GM18858 (cell line): ENCODE measurements at regions not wholly inside any gene's neighbourhood (a gene's known extent, or its start where the extent isn't known, plus 50 kb on each side); places are given as distances from the start of the nearest gene placed in this dataset.
A peak's percentile ranks its signal among the peaks of the same experiment; 100 is the strongest.

Experiments used
- ATAC-seq: cut with Tn5 transposase; IDR thresholded peaks from one replicate; pipeline ENCODE4 v1.9.1; 2021; ENCODE audit not compliant: unreplicated experiment

DNA sequence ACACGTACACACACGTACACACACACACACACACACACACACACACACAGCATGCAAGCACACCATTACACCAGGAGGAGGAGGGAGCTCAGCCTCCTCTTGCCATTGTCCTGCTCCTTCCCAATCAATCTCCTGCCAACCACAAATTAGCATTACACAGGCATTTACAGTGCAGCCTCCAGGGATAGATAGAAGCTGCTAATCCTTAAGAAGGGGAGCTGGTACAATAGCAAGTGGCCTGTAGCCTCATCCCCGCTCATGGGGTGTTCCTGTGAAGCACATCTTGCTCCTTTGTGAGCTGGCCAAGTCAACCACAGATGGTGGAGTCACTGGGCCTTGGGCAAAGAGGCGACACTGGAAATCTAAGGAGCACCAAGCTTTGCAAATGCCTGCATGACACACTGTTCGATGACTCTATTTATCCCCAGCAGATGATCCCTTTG is 110.3 kb upstream of the PKDCC start:
- ATAC-seq, result no peak

DNA sequence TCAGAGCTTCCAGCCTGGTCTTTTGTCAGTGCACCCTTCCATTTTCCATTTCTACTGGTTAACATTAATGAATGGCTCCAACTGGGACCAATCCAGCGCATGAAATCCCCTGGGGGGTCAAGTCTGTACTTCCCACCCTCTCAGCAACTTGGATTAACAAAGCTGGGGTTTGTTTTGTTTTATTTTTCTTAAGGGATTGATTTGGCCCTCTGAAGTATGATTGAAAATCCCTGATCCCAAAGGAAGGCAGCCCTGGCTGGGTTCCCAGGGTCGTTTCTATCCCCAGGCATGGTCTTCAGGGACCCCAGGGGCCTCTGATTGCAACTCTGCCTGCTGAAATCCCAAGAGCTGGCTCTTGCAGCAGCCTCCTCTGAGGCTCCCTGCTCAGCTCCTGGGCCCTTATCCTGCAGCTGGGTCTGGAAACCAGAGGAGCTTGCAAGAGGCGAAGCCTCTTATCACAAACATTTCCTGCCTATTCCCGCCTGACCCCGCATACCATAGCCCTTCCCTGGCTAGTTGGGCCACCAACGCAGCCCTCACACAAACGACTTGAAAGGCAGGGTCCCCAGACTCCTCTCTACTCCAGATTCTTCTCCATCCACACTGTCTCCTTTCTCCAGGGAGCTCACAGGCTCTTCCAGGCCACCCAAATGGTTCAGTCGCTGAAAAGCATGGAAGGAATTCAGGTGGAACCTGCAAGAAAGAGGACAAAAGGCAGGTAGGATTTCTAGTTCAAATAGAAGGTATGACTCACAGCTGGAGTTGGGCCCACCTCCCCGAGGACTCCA is 109.7 kb upstream of the PKDCC start:
- no peak for ATAC-seq

DNA sequence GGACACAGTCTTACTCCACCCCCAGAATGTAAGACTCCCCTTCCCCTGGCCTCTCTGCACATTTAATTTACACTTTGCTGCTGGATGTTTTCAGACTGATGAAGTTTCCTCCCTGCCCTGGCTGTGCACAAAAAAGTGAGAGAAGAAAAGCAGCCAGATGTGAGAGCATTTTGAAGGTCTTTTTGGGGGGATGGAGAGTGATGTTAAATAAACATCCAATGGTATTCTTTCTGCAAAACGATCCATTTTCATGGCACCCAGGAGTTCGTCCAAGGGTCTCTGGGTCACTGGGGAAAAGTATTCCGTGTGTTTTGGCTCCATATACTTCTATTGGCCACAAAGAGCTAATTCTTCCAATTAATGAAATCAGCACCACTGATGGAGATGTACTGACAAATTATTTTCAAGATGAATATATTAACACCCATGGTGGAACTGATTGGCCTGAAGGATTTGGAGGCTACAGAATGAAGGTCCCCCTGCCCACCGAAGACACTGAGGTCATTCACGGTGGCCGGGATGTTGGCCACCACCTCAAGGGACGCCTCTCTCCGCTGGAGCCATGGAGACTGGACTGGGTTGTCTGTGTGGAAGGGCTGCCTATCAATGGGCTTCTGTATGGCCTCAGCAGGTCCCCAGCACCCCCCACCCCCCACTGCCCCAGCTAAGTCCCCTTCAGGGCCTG is 107.6 kb upstream of the PKDCC start:
- no peak for ATAC-seq

DNA sequence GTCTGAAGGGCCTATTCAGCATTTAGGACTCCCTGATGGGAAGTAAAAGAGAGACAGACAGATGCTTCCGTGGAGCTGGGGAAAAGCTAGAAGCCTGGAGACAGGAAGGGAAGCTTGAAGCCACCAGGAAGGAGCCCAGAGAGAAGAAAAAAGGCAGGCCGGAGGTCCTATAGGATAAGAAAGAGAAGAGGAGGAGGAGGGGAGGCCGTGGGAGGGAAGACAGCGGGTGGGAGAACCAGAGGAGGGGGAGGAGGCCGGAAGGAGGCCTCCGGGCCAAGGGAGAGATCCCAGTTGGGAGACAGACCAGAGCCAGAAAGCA is 107.1 kb upstream of the PKDCC start:
- no peak for ATAC-seq

DNA sequence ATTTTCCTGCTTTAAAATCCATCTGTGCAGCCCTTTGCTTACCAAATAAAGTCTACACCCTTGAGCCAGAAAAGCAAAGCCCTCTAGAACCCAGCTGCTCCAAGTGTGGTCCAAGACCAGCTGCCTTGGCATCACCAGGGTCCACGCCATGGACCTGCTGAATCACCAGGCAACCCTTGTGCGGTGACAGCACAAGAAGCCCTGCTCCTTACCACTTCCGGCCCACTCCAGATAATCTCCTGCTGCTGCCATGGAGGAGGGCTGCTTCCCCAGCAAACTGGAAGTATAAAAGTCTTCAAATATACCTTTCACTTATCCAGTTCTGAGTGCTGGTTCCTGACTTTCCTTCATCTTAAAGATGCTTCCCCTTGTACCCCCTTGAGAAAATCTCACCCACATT is 106.0 kb upstream of the PKDCC start:
- no peak for ATAC-seq

DNA sequence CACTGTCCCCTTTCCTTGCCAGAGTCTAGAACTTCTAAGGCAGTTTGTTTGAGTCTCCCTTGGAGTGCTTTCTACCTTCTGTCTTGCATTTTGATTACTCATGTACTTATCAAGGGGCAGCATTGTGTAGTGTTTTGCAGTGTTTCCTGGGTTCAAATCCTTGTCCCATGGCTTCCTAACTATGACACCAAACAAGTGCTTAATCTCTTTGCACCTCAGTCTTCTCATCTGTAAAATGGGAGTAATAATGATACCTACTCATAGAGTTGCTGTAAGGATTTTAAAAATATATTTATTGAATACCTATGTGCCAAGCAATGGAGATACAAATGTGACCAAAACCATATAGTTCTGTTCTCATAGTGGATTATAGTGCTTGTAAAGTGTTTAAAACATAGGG is 105.5 kb upstream of the PKDCC start:
- ATAC-seq, result no peak

DNA sequence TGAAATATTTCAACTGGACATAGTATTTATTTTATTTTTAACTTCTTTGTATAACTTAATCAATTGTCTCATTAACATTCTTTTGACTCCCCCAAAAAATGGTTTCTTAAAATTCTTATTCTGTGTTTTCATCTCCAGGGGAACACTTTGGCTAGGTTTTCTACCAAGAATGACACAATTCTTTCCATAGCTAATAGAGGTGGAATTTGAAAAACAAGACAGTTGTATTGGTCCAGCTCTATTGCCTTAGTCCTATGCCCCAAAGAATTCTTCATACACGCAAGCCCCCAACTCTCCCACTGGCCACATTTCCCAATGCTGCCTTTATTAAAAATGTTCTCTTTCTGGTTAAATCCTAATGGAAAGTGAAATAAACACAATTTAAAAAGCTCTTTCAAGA is 104.7 kb upstream of the PKDCC start:
- ATAC-seq, result no peak

DNA sequence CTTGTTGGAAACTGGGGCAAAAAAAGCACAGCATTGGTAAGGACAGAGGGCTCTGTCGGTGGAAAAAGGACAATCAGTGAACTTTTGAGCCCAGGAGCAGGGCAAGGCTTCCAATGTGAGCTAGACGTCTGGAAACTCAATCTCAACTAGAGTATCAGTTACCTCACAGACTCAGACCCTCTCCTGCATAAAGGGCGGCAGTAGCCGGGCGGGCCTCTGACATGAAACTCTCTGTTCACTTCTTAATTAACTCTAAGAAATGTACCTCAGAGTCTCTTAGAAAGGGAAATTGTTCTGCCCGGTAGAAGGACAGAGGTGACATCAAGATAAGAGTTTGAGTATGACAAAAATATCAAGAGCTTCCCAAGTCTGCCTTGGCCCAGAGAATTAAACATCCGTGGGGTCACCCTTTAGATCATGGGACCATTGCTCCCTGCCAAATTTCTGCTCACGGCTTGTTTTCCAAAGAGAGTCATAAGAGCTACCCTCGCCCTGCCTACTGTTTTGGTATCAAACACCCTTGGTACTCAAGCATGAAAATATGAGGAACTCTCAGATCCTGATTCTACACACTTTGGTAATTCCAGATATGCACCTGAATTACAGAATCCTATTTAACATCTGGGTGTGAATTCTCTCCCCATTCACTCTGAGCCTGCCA is 103.5 kb upstream of the PKDCC start:
- no peak for ATAC-seq

DNA sequence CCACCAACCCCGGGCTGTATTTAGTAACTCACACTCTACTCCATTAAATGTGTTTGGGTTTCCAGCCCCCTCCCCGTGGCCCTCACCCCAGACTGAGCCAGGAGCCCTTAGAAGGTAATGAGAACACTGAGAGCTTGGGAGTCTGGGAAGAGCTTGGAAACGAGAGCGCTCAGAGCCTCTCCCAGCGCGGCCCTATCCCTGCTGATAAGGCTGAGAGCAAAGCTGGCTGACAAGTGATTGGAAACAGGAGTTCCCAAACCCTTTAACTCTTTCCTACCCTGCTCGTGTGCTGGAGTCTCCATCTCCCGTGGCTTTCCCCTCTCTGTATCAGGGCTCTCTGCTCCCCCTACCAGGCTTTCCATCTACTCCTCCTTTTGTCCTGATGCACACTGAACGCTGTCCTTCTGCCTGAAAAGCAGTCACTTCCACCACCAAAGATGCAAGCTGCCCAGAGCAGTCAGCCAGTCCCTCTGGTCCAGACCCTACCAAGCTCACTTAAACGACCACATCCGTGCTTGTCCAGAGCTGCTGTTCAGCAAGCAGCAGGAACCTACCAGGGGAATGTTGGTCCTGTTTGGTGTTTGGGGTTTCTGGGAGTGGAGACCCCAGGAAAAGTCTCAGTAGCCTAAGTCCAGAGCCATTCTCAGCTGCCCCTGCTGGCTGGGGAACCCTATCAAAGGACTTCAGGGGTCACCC is 100.0 kb upstream of the PKDCC start:
- no peak for ATAC-seq

DNA sequence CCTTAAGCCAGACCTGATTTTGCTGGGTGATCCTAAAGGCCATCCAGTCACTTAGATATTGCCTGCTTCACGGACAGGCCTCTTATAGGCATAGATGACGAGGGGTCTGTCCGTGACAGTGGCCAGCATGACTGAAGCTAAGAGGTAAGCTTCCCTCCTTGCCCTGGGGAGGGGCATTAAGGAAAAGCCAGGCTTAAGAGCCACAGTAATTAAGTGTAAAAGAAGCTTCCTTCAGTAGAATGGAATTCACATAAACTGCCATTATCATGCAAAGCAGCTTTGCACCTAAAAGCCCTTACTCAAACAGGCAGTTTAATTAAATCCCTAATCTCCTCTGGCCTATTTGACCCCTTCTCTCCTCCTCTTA is 99.4 kb upstream of the PKDCC start:
- no peak for ATAC-seq

DNA sequence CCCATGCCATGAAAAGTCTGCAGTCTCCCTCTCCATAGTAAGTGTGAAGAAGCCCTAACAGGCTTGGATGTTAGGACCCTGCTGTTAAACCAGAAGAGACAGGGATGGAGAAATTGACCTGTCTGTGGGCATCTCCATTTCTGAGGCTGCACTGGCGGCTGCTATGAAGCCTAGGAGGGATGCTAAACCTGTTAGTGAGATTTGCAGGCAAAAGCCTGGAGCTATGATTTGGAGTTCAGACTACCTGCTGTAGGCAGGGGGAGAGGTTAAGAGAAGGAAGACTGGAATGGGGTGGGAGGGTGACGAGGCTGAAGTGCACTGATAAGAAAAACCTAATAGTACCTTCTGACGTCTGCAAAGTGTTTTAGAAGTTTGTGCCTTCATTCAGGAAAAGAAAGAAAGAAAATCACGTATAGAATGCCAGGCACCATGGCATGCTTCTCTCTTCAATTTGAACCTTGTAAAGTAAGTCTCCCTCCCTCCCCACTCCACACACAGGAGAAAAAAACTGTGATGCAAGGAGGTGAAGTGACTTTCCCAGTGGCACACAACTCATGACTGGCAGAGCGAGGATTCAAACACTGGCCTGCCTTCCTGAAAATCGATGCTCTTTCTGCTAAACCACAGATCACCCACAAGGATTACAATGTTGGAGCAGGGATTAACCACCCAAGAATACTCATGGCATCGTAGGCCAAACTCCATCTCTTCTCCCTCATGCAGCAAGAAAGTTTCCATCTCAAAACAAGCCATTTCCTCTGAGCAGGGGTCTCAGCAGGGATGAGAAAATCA is 98.5 kb upstream of the PKDCC start:
- no peak for ATAC-seq

DNA sequence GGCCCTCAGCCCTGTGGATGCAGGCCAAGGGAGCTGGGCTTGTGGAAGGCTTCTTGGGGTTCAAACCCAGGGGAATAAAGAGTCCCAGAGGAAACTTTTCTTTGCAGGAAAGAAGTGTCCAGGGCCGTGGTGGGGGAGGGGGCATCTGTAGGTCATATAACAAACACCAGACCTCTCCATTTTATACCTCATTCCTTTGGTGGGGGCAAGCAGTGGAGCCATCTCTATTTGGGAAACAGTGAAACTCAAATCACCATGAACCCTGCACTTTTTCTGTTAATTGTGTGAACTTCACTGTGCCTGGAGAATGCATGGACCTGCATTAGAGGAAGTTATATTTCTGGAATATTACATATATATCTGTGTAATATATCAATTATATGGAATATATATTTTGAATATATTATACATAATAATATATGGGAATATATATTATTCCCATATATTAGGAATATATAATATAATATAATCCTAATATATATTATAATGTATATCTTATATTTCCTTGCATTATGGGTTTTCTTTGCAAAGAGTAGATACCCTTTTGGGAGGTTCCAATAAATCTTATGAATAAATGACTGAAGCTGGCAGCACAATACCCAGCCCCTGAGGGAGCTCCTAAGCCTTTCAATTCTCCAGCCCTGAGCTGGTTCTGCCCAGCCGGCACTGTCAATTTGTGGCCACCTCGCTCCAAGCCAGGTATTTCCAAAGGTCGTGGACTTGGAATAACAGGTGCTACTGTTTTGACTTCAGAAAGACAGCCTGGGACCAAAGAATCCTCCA is 97.7 kb upstream of the PKDCC start:
- no peak for ATAC-seq

DNA sequence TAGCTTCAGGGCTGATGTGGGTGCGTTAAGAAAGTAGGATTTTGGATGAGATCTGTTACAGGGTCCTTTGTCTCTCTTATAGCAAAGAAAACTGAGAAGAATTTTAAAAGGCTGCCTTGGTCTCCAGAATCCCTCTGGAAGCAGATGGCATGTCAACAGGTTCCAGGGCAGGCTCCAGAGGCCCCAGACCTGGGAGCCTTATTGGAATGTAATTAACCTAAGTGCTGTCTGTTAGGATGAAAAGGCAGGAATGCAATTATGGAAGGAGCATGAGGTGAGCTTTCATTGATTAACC is 97.2 kb upstream of the PKDCC start:
- ATAC-seq, result no peak

DNA sequence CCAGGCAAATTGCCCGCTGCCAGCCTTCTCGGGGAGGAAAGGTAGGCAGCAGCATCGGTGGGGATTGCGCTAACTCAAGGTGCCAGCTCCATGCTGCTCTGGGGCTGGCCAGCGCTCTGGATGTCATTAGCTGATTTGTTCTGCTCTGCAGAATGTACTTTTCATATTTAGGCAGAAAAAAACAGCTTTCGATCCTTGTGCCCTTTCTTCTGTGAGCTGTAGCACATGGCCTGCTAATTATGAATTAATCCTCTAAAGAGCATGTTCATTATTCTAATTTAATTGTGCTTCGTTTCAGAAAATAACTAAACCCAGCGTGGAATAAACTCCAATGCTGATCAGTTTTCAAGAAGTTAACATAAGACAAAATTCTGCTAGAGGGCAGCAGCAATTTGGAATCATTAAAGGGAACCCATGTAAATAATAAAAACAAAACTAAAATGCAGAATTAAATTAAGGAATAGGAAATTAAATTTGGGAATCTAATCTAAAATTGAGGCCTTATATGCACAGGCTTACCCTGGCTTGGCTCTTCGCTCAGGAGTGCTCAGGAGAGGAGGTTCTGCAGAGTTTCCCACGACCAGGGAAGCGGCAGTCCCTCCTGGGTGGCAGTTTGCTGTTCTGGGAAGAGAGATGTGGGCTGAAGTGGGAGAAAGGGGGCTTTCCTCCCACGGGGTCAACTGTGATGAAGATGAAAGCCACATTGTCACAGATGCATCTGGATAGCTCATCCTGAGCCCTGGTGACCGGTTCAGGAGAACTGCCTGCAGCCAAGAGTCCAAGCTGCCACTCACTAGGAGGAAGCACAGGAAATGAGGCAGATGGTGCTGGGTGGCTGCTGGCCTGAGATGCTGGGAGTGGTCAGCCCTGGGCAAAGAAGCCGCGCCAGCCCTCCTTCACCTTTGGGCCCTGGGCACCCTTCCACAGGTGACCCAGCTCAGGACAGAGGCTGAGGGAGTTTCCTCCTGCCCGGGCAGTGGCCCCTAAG is 93.2 kb upstream of the PKDCC start:
- ATAC-seq, result no peak

DNA sequence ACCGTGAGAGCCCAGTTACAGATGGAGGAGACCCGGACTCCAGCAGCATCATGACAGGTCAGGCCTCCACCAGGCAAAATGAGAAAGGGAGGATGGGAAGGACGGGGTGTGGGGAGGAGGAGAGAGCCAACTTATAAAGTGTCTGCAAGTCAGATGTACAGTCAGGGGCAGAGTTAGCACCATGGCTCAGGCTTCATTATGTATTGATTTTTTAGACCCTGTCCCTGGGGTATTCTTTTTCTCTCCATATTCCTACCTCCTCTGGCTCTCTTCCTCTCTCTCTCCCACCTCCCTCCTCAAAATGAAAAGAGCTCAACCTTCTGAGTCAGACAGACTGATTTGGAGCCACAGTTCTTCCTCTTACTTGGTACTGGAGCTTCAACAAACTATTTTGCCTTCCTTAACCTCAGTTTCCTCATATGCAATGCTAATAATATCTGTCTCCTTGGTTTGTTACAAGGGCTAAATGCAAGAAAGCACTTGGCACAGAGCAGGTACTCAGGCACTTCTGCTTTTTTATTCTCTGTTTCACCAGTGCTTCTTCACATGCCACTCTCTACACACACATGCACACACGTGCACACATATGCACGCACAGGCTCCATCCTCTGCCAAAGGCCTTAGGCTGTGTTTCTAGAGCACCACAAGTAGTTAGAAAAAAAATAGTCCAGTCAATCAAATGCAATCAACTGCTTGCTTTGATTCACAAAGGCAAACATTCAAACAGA is 92.3 kb upstream of the PKDCC start:
- ATAC-seq, result peak; percentile 59

DNA sequence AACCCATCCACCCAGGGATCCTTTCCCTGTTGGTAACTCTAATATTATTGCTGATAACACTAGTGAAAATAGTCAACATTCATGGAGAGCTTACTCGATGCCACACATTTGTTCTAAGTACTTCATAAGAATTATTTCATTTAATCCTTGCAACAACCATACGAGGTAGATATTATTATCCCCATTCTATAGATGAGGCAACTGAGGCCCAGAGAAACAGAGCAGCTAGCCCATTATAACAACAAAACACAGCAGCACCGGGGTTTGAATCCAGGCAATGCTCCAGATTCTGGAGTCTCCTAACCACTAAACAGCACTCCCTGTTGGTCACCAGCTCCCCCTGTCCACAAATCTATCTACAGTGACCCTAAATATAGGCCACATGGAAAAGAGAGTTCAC is 90.4 kb upstream of the PKDCC start:
- ATAC-seq, result no peak

DNA sequence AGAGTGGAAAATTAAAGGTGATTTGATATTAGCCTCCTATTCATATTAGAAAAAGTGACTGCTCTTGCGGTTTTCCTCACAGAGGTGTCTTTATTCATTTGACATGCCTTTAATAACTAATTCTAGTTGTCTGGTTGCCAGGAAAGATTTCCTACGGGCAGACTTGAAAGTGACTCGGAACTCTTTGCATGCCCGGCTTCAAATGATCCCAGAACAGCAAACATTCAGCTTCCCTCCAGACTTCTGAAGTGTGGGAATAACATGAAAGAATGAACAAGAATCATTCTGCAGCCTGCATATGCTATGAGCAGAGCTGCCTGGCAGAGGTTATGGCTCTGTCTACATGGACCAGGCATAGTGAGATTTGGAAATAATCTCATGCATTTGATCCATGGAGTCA is 89.6 kb upstream of the PKDCC start:
- ATAC-seq, result no peak

DNA sequence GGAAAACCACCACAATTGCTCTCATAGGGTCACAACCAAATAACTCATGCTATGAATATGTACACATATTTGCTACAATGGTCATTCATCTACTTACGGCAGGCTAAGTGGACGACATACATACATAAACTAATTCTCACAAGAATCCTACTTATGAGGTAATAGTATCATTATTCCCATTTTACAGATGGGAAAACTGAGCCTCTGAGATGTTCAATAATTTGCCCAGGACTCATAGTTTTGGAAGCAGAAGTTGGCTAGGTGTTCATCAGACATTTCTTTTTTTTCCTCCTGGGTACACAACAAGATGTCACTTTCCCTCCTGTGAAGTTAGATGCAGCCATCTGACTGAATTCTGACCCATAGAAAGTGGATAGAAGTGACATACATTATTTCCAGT is 89.0 kb upstream of the PKDCC start:
- ATAC-seq, result no peak

DNA sequence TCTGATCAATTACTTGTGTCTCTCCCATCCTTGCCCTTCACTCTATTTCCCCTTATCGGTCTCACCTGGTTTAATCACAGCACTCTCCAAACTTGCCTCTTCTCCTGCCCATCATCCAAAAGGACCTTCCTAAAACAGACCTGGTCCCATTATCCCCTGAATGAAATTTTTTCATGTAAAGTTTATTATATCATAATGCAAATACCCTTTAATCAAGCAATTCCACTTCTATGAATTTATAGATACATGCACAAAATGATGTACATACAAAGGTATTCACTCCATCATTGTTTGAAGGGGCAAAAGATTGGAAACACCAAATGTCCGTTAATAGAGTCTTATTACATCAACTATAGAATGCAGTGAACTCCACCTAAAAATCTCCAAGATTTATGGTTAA is 88.1 kb upstream of the PKDCC start:
- ATAC-seq, result no peak
